ENCODE measurements at regions not wholly inside any gene's neighbourhood (a gene's known extent, or its start where the extent isn't known, plus 50 kb on each side); places are given as distances from the start of the nearest gene placed in this dataset.
"Not testable (repeated sequence)": the region's sequence is repeated elsewhere in the genome, so short reads cannot be mapped to it uniquely, and the experiment has no call there.

GRCh38 chr5:89826938-89827337, 582.6 kb downstream of the CETN3 start:
- DNase-seq: no peak

GRCh38 chr5:89823046-89823445, 586.5 kb downstream of the CETN3 start:
- DNase-seq: no peak

GRCh38 chr5:89817841-89818240, 591.7 kb downstream of the CETN3 start:
- no peak for DNase-seq

- no peak for DNase-seq
Measured at GRCh38 chr5:89816038-89816437, 593.5 kb downstream of the CETN3 start.

GRCh38 chr5:89800735-89801134, 608.8 kb downstream of the CETN3 start:
- not testable (repeated sequence) for DNase-seq

- not testable (repeated sequence) for DNase-seq
Measured at GRCh38 chr5:89794504-89794903, 615.1 kb downstream of the CETN3 start.

- DNase-seq: not testable (repeated sequence)
Measured at GRCh38 chr5:89779734-89780133, 629.8 kb downstream of the CETN3 start.

GRCh38 chr5:89777758-89778157, 631.8 kb downstream of the CETN3 start:
- no peak for DNase-seq

GRCh38 chr5:89769975-89770374, 639.6 kb downstream of the CETN3 start:
- no peak for DNase-seq

GRCh38 chr5:89759802-89760201, 649.8 kb downstream of the CETN3 start:
- no peak for DNase-seq

- no peak for DNase-seq
Measured at GRCh38 chr5:89758146-89758545, 651.4 kb downstream of the CETN3 start.

GRCh38 chr5:89756955-89757354, 652.6 kb downstream of the CETN3 start:
- no peak for DNase-seq

GRCh38 chr5:89755024-89755423, 654.5 kb downstream of the CETN3 start:
- DNase-seq: no peak

- DNase-seq: no peak
Measured at GRCh38 chr5:89735082-89735481, 674.5 kb downstream of the CETN3 start.

GRCh38 chr5:89733772-89734171, 675.8 kb downstream of the CETN3 start:
- DNase-seq: no peak

- DNase-seq: no peak
Measured at GRCh38 chr5:89729623-89730301, 679.8 kb downstream of the CETN3 start.

GRCh38 chr5:89728750-89729149, 680.8 kb downstream of the CETN3 start:
- DNase-seq: no peak

- no peak for DNase-seq
Measured at GRCh38 chr5:89728134-89728533, 681.4 kb downstream of the CETN3 start.

GRCh38 chr5:89724379-89725095, 685.0 kb downstream of the CETN3 start:
- DNase-seq: no peak

- no peak for DNase-seq
Measured at GRCh38 chr5:89723907-89724306, 685.6 kb downstream of the CETN3 start.

- no peak for DNase-seq
Measured at GRCh38 chr5:89722538-89722937, 687.0 kb downstream of the CETN3 start.

- no peak for DNase-seq
Measured at GRCh38 chr5:89721931-89722330, 687.6 kb downstream of the CETN3 start.

- no peak for DNase-seq
Measured at GRCh38 chr5:89721353-89721752, 688.2 kb downstream of the CETN3 start.

GRCh38 chr5:89712134-89712700, 697.3 kb downstream of the CETN3 start:
- DNase-seq: no peak

All from NCI-H1048 (cell line).